Cerebellar cortex (tissue), 1 donor: ENCODE measurements at regions not wholly inside any gene's neighbourhood (a gene's known extent, or its start where the extent isn't known, plus 50 kb on each side); places are given as distances from the start of the nearest gene placed in this dataset.
"Not testable (repeated sequence)": the region's sequence is repeated elsewhere in the genome, so short reads cannot be mapped to it uniquely, and the experiment has no call there.

Experiments
- DNase-seq: peaks from one replicate; pipeline ENCODE4 v3.0.0-alpha.2; 2015; ENCODE audit warnings: low spot score

DNA sequence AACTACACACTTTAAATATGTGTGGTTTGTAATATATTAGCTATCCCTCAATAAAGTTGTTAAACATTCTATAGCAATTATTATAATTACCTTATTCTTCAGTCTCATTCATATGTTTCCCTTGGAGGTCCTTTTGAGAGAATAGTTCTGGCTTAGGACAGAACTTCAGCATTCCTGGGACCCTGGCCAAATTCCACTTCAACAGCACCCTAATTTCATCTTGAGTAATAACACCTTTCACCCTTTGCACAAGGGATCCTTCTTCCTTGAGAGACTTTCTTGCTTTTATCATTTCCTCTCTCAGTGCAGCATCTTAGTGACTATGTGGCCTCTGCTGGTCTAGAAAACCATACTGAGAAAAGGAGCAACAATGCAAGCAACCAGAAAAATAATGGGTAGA, 255.9 kb downstream of the C11orf87 start:
- DNase-seq = no peak

GRCh38 chr11:109680127-109680526, 258.1 kb downstream of the C11orf87 start:
- no peak for DNase-seq

- not testable (repeated sequence) for DNase-seq
These were observed 260.8 kb downstream of the C11orf87 start for GRCh38 chr11:109682788-109683187.

- DNase-seq = no peak
These were observed 273.7 kb downstream of the C11orf87 start for GRCh38 chr11:109695696-109696095.

- no peak for DNase-seq
These were observed 274.4 kb downstream of the C11orf87 start for GRCh38 chr11:109696191-109696897.

DNA sequence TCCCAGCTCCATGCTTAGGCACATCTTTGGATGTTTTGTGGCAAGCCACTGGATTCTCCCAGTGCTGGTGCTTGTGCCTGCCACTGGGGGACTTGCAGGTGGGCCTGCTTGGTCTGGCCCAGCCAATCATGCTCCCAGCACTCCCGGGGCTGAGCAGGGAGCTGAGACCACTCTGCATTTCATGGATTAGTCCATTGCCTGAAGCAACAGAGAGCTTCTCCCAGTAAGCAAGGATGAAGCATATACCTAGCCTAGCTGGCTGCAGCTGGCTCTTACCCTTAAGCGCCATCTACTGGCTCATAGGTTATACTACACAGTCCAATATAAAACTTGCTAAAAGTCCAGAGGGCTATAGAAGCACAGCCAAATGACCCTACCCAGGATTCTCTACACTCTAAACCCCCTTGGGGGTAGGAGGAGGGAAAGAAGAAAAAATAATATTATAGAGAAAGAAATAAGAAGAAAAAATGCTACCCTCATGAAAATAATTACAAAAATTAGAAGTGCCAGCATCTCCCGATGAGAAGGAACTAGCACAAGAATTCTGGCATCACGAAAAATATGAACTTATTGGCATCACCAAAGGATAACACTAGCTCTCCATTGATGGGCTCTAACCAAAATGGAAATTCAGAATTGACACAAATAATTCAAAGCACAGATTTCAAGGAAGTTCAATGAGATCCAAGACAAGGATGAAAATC, 275.3 kb downstream of the C11orf87 start:
- DNase-seq = peak; percentile 27

- no peak for DNase-seq
These were observed 276.2 kb downstream of the C11orf87 start for GRCh38 chr11:109698237-109698636.

DNA sequence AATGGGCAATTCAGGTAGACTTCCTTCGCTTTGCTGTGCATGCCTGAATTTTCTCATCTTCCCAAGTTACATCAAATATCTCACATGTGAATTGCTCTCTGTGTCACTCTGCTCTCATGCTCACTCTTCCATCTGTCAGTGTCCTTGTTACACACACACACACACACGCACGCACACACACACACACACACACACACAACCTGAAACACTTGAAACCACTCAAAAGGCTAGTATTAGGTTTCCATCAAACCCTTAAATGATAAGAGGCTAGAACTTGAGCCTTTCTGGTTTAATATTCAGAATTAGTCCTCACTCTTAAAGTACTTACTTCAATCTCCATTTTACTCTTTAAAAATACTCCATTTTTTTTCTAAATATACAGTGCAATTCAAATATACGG, 282.4 kb downstream of the C11orf87 start:
- no peak for DNase-seq

GRCh38 chr11:109706945-109707344, 285.0 kb downstream of the C11orf87 start:
- DNase-seq = no peak

DNA sequence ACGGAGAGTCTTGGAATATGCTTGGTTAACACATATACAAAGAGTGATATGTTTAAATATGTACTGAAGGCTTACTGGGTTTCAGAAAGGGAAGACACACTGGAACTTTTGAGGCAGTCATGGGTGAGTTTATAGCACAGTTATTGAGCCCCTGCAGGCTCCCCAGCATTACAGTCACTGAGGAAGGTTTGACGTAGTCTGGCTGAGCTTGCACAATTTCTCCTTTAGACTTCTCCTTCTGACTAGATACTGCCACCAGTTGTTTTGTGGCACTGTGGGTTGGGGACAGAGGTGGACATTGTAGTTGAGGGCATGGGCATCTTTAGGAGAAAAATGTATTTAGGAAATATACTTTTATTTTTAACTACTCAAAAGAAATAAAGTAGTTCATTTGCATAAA, 285.4 kb downstream of the C11orf87 start:
- no peak for DNase-seq

DNA sequence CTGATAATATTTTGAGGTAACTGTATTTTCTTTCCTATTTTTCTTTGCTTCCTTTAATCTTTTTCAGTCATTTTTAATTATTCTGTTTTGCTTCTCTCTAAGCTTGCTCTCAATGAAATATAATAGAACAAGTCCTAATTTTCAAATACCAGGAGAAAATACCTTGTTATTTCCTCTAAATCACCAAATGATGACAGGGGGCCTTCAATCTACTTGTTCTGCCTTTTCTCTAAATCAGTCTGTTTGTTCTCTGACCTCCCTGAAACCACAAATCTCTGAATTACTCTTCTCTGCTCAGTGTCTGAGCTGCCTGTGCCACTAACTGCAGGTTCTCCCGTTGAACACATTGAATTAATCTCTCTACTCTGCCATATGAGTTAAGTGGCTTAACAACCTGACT, 286.2 kb downstream of the C11orf87 start:
- DNase-seq = no peak

GRCh38 chr11:109714444-109714843, 292.5 kb downstream of the C11orf87 start:
- not testable (repeated sequence) for DNase-seq

GRCh38 chr11:109715424-109715823, 293.4 kb downstream of the C11orf87 start:
- not testable (repeated sequence) for DNase-seq

GRCh38 chr11:109726061-109726460, 304.1 kb downstream of the C11orf87 start:
- DNase-seq = no peak

- DNase-seq = no peak
These were observed 306.1 kb downstream of the C11orf87 start for GRCh38 chr11:109728056-109728455.

- DNase-seq = no peak
These were observed 307.8 kb downstream of the C11orf87 start for GRCh38 chr11:109729761-109730160.

DNA sequence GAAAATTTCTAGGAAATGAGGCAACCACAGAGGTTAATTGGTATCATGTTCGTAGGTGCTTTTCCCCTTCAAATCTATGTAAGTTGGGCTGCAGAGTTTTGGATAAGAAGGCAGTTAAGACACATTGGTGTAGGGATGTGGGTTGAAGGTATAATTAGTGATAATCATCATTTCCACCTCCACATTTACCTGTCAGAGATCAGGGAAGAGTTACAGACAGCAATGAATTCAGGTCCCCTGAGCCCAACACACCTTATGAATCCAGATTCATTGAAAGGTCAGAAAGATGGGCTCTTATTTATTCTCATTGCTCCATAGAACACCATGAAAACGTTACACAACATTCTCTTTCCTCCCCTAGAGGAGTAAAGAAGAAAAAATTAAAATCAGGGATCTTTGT, 308.7 kb downstream of the C11orf87 start:
- no peak for DNase-seq

- no peak for DNase-seq
These were observed 309.5 kb downstream of the C11orf87 start for GRCh38 chr11:109731451-109731850.

DNA sequence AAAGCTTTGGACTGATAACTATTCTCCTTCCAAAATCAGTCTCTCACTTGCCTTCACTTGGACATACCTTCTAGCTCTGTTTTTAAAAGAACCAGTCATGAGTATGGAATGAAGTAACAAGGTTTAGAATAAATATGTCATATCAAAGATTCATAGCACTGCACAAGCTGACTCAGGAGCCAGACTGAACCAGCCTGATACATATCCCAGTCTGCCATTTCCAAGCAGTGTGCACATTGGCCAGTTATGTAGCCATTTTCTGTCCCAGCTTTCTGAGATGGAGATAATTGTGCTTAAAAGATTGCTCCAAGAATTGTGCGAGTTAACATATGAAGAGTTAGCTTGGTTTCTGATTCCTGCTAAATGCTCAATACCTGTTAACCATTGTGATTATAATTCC, 311.3 kb downstream of the C11orf87 start:
- DNase-seq = no peak

- no peak for DNase-seq
These were observed 312.6 kb downstream of the C11orf87 start for GRCh38 chr11:109734566-109734965.

- no peak for DNase-seq
These were observed 313.1 kb downstream of the C11orf87 start for GRCh38 chr11:109735128-109735527.

- DNase-seq = no peak
These were observed 317.4 kb downstream of the C11orf87 start for GRCh38 chr11:109739379-109739778.

- DNase-seq = no peak
These were observed 324.1 kb downstream of the C11orf87 start for GRCh38 chr11:109745996-109746625.
